NCI-H2107 treated with DMSO at 0.1 percent for 48 hours (cell line): ENCODE measurements at regions not wholly inside any gene's neighbourhood (a gene's known extent, or its start where the extent isn't known, plus 50 kb on each side); places are given as distances from the start of the nearest gene placed in this dataset.

Experiments
- DNase-seq: peaks from one replicate; lab custom pipeline; 2025; ENCODE audit not compliant: unreplicated experiment; lab: John Stamatoyannopoulos, UW

DNA sequence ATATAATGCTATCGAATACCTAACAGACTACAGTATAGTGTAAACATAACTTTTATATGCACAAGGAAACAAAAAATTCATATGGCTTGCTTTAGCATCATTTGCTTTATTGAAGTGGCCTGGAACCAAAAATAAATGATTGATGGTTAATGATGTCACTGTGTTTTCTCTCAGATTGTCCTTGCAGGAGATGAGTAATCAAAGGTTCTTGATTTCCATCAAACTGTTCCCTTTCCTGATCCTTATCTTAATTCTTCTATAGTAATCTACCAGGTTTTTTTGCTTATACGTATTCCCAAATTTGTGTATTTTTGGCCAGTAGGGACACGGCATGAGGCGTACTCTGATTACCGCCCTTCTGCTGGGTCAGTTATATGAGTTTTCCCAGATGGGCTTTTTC lies 104.9 kb upstream of the CXCR4 start:
- no peak for DNase-seq

DNA sequence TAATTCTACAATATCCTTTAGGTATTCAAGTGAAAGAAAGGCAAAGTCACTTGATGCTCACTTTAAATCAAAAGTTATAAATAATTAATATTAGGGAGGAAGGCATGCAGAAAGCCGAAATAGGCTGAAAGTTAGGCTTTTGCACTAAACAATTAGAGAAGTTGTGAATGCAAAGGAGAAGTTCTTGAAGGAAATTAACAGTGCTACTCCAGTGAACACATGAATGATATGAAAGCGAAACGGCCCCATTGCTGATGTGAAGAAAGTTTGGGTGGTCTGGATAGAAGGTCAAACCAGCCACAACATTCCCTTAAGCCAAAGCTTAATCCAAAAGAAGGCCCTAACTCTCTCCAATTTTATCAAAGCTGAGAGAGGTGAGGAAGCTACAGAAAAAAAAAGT lies 103.1 kb upstream of the CXCR4 start:
- DNase-seq: no peak

DNA sequence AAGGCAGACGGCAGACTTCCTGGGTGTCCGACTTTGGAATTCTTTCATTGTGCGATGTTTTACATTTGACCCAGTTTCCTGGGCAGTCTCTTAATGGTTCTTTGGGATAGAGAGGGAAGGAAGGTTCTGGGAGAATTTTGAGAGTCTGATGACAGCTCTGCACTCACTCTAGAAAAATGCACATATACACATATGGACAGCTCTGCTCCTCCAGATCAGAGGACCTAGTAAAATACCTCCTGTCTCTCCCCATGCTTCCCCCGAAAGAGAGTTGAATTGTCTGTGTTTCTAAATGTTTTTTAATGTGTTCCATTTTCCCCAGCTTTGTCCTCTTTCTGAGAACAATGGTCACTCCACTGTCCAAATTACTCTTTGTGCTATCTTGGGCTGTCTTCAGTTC lies 102.0 kb upstream of the CXCR4 start:
- no peak for DNase-seq

DNA sequence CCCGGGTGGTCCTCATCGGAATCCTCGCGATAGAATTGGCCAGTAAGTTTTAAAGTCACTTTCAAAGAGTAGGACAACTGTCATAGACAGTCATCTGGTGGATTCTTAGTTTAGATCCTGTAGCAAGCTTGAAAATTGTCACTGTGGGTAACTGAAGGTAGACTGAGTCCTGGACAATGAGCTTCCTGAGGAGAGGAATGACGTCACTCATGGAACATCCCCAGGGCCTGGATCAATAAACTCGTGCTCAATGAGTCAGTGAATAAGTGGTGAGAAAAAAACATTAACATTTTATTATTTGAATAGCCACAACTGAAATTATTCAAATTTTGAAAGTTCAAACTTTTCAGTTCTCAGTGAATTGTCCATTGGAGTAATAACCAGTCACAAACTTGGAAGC lies 101.4 kb upstream of the CXCR4 start:
- DNase-seq: no peak

DNA sequence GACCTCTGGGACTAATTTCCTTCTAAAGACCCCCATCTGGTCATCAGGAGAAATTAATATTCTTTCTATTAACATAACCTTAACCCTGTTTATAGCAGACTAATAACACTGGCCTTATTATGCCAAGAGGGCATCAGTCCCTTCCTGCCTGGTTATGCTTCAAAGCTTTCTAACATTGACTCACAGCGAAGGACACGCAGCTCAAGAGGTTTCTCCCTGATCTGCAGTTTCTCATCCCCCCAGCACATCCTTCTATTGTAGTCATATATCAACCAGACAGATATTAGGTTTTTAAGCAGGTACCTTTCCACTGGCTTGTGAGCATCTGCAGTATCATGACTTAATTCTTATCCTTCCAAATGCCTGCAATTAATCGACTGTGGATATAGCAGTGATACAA lies 100.0 kb upstream of the CXCR4 start:
- no peak for DNase-seq

DNA sequence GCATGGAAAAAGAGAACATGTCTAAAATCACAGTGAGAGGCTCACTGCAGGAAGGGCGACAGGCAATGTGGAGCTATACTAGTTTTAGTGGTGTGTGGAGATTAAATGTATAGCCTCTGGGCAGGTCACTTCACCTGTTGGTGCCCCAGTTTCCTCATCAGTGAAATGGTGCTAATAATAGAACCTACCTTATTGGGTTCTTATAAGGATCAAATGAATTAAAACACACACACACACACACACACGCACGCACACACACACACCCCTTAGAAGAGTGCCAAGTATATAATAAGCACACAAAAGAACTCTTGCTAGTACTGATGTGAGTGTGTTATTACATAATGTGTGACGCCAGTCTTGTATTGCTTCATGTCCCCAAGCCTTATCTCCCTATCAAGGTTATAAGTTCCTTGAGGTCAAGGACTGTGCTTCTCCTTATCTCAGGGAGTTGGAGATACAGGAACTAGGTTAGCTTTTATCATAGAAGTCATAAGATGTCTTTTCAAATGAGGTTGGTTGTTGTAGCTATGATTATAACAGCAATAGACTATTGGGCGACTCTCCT lies 98.0 kb upstream of the CXCR4 start:
- DNase-seq: no peak

DNA sequence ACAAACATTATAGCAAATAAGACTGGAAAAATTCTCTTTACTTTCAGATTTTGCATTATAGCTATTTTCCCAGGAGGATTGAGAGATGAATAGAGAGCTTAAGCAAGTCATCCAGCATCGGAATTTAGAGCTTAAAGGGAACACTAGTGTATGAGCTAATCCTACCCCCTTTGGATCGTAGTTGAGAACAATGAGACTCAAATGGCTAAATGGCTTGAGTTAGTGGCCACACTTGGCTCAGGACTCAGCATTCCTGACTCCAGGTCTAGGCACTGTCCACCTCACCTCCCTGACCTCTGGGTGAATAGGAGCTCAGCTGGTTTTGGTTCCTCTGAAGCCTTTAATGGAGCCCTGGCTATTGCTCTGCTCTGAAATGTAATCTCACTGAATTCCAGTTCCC lies 97.5 kb upstream of the CXCR4 start:
- no peak for DNase-seq

DNA sequence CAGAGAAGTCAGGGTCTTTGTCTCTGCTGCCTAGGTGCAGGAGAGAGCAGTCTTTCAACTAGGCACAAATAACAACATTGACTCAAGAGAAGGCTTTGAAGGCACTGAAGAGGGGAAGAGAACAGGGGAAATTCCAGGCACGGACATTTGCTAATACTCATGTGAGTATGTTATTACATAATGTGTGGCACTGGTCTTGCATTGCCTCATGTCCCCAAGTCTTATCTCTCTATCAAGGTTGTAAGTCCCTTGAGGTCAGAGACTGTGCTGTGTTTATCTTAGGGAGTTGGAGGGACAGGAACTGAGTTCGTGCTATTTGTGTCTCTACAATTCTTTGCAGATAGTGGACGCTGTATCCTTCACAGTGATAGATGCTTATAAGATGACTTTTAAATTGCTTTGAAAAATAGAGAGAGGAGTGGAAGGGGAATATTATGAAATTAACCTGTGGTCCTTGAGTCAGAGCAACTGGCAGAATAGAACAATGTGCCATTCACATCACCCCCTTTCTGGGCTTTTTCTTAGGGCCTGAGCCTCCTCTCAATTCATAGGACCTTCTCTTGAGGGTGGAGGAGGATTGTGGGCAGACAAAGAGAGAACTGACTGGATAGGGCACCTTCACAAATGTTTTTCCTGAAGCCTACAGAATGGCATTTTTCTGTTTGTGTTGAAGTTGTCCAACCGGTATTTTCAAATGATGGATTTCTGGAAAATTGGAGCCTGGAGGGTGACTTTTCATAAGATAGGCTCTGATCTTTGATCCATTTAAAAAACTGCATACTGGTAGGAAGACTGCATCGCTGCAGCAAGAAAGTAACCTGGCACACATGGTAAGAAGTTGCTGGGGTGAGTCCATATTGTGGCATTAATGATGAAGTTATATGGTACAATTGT lies 96.6 kb upstream of the CXCR4 start:
- no peak for DNase-seq

DNA sequence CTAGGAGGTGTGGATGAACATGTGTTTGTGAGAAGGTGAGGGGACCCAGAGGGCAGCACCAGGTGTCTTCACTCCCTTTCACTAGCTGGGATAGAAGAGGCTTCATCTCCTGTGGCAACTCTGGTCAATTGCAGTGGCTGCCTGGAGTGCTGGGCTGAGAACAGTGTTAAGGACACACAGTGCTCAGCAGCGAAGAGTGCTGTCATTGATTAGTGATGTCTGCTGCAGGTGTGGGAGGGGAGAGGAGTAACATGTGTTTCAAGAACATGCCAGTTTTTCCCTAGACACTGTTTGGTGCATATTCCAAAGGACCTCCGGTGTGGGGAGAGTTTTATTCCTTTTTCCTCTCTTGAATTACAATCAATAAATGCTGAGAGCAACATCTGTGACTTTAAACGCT lies 95.9 kb upstream of the CXCR4 start:
- no peak for DNase-seq

DNA sequence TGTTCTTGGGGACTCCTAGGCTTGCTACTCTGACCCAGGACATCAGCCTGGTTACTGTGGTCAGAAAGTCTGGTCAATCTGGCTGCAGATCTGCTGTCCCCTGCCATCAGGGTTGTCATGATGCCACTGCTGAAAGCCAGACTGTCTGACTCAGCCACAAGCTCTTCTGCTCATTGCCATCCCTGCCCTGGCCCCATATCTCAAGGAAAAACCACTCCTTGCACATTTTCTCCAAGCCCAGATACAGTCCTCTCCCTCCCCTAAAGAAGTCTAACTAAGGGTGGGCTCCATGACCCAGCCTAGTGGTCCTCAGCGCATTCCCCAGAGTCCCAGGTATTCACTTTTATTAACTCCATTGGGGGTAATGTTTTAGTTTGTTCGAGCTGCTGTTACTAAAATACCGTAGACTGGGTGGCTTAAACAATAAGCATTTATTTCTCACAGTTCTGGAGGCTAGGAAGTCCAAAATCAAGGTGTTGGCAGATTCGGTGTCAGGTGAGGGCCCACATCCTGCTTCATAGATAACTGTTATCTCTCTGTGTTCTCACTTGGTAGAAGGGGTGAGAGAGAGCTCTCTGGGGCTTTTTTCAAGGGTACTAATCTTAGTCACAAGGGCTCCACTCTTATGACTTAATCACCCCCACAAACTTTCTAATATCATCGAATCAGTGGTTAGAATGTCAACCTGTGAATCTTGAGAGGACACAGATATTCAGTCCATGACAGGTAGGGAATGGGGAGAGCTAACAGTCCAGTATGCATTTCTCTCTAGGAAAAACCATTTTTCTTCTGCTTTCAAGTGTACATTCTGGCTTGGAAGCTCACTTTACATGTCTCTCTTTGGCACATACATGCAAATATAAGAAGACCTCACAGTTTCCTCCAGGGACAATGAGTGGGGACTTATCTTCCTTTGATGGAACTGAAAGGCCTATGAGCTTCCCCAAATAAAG lies 94.8 kb upstream of the CXCR4 start:
- no peak for DNase-seq

DNA sequence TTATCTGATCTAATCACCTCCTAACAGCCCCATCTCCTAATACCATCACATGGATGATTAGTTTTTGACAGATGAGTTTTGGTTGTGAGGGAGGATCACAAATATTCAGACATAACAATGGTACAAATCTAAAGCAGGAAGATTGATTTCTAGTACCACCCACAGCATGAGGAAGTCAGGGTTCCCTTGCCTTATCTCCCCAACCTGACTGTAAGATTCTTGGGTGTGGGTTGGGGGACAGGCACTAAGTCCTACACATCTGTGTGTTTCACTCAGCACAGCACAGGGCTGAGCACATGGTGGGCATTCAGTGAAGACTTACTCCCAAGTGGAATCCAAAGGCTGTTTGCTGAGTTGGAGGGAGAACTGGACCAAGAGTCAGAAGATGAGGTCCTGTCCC lies 93.8 kb upstream of the CXCR4 start:
- no peak for DNase-seq

DNA sequence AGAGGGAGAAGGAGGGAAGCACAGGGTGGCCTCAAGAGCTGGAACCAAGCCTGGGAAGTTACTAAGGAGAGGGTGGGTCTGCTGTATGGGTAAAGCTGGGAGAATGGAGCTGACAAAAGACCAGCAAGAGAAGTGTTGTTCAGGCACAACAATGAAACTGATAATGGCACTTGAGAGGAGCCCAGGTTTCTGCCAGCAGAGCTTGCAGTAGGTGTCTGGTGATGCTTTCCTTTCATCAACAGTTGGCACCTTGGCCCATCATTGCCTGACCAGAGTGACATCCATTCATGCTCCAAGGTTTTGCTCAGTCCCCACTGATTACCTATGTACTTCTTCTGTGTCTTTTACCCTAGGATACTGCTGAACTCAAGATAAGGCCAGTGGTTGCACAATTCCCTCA lies 92.9 kb upstream of the CXCR4 start:
- DNase-seq: no peak

DNA sequence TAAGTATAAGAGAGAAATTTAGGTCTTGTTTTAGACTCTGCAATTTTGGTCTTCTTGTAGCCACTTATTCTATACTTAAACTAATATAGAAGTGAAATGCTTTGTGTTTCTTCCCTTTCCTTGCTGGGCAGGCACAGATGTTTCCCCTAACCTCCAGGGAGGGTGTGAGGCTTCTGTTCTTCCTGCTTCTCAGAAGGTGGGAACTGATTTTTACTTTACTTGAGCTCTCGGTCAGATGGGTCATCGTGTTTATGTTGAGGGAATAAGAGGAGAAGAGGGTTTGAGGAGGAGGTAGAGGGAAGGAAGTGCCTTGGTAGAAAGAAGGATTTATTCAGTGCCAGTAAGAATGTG lies 92.5 kb upstream of the CXCR4 start:
- DNase-seq: no peak

DNA sequence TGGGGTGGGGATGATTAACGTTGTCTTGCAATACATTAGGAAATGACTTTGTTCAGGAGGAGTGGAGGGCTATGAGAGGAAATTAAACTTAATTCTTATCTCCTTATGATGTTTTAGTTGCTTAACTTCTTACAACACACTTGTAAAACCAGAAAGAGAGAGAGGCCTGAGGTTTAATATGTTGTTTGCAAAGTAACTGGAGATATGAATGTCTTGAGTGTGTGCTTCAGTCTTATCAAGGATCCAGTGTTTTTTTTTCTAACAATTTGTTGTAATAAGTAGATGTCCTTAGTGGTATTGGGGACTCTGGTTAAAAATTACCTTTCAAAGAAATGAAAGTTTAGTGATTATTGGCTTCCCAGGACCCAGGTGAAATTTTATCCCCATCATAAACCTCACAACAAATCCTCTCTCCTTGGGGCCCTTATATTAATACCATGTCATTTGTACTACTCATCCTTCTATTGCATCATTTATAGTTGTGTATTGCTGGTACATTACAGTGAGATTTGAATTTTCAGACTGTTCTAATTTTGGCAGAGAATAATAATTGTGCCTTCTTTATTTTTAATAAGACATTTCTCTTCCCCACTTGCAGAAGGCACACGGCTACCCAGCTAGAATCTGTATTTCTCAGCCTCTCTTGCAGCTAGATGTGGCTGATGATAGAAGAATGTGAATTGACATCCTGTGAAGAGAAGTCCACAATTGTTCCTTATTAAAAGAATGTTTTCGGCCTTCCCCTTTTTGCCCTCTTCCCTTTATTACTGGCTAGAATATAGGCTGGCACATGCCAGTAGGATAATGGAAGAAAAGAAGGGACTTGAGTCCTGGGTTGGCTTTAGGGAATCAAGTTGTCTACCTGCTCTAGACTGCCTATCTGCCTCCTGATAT lies 91.9 kb upstream of the CXCR4 start:
- DNase-seq: no peak

DNA sequence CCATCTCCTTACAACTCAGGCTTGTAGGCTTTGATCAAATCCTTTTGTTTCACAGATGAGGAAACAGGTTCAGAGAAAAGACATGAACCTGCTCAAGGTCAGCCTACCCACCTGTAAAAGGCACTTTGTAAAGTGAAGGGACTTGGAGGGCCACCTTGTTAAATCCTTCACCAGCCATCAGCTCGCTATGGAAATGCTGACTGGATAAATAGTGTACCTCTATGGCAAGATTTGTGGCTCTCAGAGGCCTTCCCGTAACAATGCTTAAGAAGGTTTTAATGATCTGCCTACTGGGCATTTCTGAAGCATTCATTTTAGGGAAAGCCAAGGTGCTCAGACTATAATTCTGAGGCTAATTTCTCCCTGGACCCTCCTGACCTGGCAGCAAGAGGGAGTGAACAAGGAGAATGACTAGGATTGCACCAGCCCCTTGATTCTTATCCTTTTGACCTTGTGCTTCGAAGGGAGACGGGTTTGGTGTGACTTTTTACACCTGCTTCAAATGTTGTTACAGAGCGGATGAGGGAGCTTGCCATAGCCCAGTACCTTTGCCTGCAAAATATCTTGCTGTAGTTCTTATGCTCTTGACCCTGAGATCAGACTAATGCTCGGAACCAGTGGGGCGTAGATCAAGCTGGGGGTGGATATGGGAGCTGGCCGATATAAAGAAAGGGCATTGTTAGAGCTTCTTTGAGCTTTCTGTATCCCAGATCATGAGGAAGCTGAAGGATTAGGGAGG lies 90.9 kb upstream of the CXCR4 start:
- DNase-seq: no peak

DNA sequence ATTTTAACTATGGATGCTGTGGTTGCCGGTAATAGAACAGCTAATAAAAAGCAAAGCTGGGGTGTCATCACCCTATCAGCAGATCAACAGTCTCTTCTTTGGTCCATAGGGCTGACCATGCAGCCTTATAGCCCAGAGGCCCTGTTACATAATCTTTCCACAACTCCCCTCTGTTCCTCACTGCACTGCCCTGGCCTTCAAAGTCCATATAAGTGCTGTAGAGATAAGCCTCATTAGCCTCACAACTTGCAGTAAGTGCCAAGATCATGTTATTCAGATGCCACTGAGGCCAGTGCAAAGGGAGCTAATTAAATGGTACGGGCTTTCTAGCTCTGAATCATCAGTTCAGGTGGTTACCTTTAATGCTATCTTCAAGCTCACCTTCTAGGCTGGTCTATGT lies 89.7 kb upstream of the CXCR4 start:
- DNase-seq: no peak

DNA sequence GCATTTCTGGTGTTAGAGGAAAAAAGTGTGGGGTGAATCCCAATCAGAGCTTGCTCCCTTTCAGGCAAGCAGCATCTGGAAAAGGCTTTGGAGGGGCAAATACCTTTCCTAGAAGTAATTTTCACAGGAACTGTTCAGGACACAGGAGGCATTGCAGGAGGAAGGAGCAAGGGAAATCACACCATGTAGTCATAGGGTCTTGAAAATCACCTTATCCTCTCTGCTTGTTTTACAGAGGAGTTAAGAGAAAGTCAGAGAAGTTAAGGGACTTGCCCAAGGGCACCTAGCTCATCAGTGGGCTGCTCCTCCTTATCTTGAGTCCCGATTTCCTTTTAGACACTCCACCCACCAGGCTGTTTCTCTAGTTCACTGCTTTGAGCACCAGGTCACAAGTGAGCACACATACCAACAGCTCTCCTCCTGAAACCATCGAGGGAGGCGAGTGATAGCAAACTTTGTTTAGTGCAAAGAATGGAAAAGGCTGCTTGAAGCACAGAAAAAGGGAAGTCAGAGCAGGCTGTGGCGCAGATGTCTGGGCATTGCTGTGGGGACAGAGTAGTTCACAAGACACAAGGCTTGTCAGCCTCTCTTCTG lies 89.2 kb upstream of the CXCR4 start:
- no peak for DNase-seq

DNA sequence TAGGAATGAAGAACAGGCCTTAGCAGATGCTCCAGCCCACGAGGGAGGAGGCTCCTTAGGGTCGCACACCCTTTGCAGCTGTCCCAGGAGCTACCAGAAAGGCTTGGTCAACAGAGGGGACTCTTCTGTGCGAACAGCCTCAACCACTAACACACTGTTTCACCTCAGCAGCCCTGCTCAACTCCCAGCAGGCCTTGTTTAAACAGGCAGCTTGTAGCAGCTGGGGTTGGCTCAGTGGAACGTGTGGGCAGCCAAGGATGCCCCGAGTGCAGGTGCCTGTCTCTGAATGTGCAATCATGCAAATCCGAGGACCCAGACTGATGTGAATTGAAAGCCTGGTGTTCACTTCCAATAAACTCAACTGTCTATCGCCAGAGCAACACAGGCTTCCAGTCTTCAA lies 88.7 kb upstream of the CXCR4 start:
- peak; percentile 82 for DNase-seq

DNA sequence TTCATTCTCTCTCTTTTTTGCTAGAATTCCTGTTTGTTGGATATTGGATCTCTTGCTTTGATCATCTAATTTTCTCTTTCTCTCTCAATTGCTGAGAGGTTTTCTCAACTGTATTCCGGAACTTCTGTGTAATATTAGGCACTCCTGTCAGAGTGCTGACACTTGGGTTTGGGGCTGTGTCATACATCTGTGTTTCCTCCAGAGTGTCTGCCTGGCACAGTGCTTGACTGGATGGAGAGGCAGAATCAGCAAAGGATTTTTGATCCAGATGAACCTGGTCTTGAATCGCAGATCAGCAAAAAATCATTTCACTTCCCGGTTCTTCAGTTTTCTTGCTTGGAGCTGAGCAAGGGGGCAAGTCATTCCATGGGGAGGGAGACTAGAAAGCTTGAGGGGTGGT lies 87.7 kb upstream of the CXCR4 start:
- no peak for DNase-seq

DNA sequence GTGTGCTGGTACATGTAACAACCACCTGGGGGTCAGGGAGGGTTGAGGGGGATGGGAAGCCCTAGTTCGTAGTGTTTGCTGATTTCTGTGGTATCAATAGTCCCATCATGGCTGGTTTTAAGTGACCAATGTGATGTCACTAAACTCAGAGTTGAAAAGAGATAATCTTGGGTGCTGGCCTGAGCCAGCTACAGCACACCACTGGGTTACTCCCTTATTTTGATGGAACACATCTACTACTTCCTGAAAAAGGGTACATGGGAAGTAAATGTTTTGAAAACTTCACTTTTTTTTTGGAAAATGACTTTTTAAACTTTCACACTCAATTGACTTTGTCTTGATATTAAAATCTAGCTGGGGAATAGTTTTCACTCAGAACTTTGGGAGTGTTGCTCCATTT lies 87.0 kb upstream of the CXCR4 start:
- no peak for DNase-seq
